T-helper 17 cell (primary cell): ENCODE measurements at regions not wholly inside any gene's neighbourhood (a gene's known extent, or its start where the extent isn't known, plus 50 kb on each side); places are given as distances from the start of the nearest gene placed in this dataset.
A peak's percentile ranks its signal among the peaks of the same experiment; 100 is the strongest.
"Not testable (repeated sequence)": the region's sequence is repeated elsewhere in the genome, so short reads cannot be mapped to it uniquely, and the experiment has no call there.

Experiments used
- ATAC-seq: fragments of 150-1000 bp; cut with Tn5 transposase; 2 replicates; pipeline ENCODE4 v1.10.0; 2021; ENCODE audit warnings: mild to moderate bottlenecking, moderate library complexity
- DNase-seq, 3 donors: peaks; one replicate each; pipeline versions ENCODE4 v3.0.0 to v3.0.0-alpha.2; 2020 to 2021
- H3K9me3 ChIP-seq: one replicate; pipeline ENCODE4 v1.7.0; 2013; ENCODE audit warnings: low read length, mild to moderate bottlenecking; ENCODE audit not compliant: control insufficient read depth, poor library complexity, severe bottlenecking
- H3K27ac Mint-ChIP-seq: one replicate; pipeline ENCODE4 v1.8.0; 2022; ENCODE audit warnings: mild to moderate bottlenecking, moderate library complexity, mixed read lengths
- H3K27me3 Mint-ChIP-seq: one replicate; pipeline ENCODE4 v1.8.0; 2022; ENCODE audit warnings: mixed read lengths
- H3K36me3 Mint-ChIP-seq: one replicate; pipeline ENCODE4 v1.8.0; 2022; ENCODE audit warnings: low read depth, mixed read lengths
- H3K4me1 Mint-ChIP-seq: one replicate; pipeline ENCODE4 v1.8.0; 2022; ENCODE audit warnings: mild to moderate bottlenecking, mixed read lengths
- H3K4me3 Mint-ChIP-seq: one replicate; pipeline ENCODE4 v1.8.0; 2022; ENCODE audit warnings: mild to moderate bottlenecking, moderate library complexity, mixed read lengths

DNA sequence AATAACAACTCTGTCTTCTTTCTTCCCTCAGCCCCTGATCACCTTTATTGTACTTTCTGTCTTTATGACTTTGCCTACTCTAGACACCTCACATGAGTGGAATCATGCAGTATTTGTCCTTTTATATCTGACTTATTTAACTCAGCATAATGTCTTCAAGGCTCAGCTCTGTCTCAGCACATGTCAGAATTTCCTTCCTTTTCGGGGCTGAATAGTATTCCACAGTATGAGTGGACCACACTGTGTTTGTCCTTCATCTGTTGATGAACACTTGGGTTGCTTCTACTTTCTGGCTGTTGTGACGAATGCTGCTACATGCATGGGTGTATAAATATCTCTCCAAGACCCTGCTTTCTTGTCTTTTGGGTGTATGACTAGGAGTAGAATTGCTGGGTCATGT lies 117.6 kb downstream of the KIF26A start:
- no peak overlapping the region for H3K4me3 Mint-ChIP-seq
- H3K9me3 ChIP-seq = no peaks in the 10 kb centered on the region
- H3K36me3 Mint-ChIP-seq = peaks cover 3% of the 10 kb centered on the region
- no peaks in the 10 kb centered on the region for H3K4me1 Mint-ChIP-seq
- ATAC-seq (no peak), DNase-seq (no peak)
- H3K27ac Mint-ChIP-seq = no peak overlapping the region
- H3K27me3 Mint-ChIP-seq = peaks cover 27% of the 10 kb centered on the region

DNA sequence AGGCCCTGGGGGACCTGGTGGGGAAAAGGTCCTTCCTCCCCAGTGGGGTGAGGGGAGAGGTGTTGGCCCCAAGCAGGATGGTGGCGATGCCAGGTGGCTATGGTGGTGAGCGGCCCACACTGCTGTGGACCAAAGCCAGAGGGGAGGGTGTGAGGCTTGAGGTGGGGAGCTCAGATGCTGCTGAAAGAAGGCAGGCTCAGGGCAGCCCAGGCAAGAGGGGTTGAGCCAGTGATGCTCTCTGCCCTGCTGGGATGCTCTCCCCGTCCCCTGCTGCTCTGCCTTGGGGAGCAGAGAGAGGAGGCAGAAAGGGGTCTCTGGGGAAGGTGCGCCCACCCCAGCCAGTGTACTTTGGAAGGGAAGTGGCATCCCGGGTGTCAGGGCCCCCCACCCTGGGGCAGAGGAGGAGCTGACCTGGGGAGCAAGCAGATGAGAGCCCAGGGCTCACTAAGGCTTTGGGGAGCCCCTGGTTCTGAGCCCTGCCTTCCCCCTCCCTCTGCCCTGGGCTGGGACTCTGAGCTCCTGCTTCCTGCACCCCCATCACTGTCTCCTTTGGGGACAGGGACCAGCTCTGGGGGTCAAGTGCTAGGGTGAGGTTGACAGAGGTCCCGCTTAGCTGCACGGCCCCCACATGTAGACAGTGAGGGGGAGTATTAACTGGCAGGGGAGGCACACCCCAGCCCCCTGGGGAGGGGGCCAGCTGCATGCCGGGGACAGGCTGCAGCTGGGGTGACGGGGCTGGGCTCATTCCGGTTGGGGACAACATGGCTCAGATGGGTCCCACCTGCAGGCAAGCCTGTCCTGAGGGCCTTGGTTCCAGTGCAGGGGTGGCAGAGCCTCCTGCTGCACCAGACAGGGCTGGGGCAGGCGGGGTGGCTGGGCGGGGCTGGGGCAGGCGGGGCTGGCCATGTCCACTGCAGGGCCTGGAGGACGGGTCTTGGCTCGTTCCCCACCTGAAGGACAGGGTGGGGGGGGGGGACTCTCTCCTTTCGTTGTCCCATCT lies 124.4 kb downstream of the KIF26A start:
- DNase-seq = no peak
- Mint-ChIP-seq H3K4me1 (no peaks in the 10 kb centered on the region), H3K4me3 (no peak overlapping the region), H3K27ac (no peak overlapping the region), H3K36me3 (peaks cover 3% of the 10 kb centered on the region), H3K27me3 (peaks cover 15% of the 10 kb centered on the region)
- ATAC-seq = no peak
- H3K9me3 ChIP-seq = no peaks in the 10 kb centered on the region

DNA sequence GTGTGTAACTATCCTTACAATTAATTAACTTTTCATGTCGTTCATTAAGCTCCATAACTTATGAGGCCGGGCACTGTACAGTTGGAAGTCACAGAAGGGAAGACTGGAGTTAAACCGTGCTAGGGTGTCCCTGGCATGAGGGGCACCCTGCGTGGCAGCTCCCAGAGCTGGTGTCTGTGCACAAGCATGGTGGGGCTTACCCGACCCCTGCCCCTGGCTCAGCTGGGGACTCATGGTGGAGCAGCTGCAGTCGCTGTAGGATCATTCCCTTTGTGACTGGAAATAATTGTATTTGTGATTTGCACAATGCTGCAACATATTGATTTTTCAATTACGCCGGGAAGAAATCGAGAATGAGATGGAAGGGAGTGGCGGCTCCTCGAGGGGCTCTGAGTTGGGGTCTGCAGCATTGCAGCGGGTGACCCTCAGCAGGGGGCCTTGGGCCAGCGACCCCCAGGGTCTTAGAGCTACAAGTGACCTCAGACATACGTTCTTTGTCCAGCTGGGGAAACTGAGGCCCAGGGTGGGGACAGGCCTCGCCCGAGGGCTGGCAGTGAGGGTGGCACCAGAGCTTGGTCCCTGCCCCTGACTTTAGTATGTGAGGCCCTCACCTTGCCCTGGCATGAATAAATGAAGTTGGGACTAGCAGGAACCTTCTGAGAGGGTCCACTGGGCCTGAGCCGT lies 125.4 kb downstream of the KIF26A start:
- H3K4me1 Mint-ChIP-seq = no peaks in the 10 kb centered on the region
- no peak overlapping the region for H3K4me3 Mint-ChIP-seq
- H3K27me3 Mint-ChIP-seq = peaks cover 10% of the 10 kb centered on the region
- DNase-seq (no peak), ATAC-seq (no peak)
- H3K9me3 ChIP-seq = no peaks in the 10 kb centered on the region
- no peak overlapping the region for H3K27ac Mint-ChIP-seq
- H3K36me3 Mint-ChIP-seq = peaks cover 3% of the 10 kb centered on the region

DNA sequence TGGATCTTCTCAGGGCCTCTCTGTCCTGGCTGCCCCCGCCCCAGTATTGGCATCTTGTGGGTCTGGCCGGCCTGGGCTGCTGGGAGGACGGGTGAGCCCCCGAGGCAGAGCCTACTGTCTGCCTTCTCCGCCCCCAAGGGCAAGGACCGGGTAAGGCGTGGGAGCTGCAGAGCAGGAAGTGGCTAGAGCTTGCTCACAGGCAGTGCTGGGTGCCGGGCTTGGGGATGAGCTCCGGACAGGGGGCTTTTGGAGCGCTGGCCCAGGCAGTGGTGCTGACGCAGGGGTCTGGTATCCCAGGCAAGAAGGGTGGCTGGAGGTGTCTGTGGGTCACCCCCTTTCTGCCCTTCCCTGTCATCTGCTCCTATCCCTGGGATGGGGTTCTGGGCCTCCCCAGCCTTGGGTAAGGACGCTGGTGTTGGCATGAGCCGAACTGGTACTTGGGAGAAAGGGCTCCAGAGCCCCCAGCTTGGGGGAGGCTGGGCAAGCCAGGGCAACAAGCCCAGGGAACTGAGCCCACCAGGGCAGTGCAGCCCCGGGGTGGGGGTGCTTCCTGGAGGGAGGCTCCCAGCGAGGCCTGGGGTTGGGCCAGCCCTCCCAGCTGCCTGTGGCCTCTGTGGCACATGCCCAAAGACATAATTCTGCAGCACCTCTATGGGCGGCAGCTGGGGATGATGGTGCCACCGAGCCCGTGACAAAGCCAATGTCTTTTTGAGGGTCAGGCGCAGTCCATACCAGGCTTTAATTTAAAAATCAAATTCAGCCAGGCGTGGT lies 126.3 kb downstream of the KIF26A start:
- ATAC-seq = no peak
- H3K4me1 Mint-ChIP-seq = no peaks in the 10 kb centered on the region
- H3K27ac Mint-ChIP-seq = no peak overlapping the region
- DNase-seq = no peak
- H3K27me3 Mint-ChIP-seq = peaks cover 9% of the 10 kb centered on the region
- H3K4me3 Mint-ChIP-seq = no peak overlapping the region
- peaks cover 3% of the 10 kb centered on the region for H3K36me3 Mint-ChIP-seq
- no peaks in the 10 kb centered on the region for H3K9me3 ChIP-seq

DNA sequence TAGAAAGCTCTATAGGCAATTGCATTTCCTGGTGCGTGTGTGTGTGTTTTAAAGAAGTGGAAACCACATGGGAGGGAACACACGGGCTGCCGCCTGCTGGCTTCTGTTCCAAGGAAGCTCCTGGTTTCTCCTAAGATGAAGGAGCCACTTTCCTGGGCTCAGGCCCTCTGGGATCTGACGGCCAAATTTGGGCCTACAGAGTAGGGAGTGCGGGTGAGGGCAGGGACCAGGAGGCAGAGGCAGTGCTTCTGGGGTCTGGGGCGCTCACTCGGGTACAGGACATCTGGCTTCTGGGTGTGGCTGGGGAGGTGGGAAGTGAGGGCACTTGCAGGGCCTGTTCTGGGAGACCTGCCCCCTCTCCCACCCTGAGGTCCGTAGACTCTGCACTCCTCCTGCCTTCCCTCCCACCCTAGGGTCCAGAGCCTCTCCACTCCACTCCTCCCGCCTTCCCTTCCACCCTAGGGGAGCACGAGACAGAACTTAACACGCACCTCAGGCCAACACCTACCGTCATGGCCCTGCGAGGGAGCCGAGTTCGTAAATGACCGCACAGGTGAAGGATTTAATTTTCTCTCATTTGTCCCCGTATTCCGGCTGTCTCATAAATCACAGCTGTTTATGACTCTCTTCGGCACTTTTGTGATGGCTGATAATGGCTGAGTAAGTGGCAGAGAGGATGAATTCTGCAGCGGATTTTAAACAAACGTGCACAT lies 127.7 kb downstream of the KIF26A start:
- Mint-ChIP-seq H3K27me3 (peaks cover 5% of the 10 kb centered on the region), H3K27ac (no peak overlapping the region), H3K4me3 (no peak overlapping the region), H3K36me3 (no peaks in the 10 kb centered on the region), H3K4me1 (no peaks in the 10 kb centered on the region)
- H3K9me3 ChIP-seq = no peaks in the 10 kb centered on the region
- no peak for ATAC-seq
- DNase-seq = no peak

DNA sequence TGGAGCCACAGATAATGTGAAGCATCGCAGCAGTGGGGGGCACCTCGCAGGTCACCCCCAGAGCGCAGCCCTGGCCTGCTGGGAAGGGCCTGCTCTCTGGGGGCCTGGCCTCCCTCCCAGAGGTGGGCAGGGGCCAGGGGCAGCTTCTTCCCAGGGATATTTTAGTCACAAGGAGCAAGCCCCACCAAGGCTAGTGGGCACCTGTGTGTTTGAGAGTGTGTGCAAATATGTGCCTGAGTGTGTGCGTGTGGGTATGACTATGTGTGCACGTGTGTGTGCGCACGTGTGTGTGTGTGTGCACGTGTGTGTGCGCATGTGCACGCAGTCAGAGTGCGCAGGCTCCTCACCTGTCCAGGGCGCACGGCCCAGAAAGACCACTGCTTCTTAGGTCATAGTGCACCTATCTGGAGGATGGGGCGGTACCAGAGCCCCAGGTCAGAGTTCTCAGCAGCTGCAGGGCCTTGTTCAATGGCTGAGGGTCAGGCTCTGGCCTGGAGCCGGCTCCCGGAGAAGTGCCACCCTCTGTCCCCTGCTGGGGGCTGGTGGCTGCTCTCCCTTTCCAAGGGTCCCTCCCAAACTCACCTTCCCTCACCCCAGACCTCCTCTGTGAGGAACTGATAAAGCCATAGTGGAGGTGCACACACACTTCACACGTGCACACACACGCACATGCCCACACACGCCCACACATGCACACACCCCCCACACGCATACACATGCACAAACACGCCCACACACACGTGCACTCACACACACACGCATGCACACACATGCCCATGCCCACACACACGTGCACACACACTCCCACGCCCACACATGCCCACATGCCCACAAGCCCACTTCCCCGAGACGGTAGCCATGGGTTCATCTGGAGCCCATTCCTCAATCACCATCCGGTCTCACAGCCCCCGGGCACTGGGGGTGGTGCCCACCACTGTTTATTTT lies 128.5 kb downstream of the KIF26A start:
- no peaks in the 10 kb centered on the region for H3K36me3 Mint-ChIP-seq
- H3K9me3 ChIP-seq = no peaks in the 10 kb centered on the region
- H3K27ac Mint-ChIP-seq = no peak overlapping the region
- no peaks in the 10 kb centered on the region for H3K4me1 Mint-ChIP-seq
- DNase-seq (no peak), ATAC-seq (no peak)
- no peak overlapping the region for H3K4me3 Mint-ChIP-seq
- H3K27me3 Mint-ChIP-seq = peaks cover 5% of the 10 kb centered on the region

DNA sequence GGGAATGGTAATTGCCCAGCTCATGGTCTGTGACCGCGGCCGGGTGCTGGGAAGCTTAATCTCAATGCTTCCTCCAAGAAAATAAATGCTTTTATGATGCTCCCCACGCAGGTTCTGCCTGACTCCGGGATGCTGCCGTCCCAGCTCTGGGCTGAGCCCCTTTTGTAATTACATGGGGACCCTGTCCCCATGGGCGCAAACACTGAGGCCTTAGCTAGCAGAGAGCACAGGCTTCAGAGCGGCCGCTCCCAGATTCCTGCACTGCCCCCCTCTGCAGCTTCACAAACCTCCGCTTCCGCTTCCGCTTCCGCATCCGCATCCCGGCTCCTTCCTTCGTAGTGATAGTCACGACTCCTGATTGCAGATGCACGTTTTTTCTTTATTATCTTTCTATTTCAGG lies 129.5 kb downstream of the KIF26A start:
- DNase-seq (no peak), ATAC-seq (no peak)
- Mint-ChIP-seq H3K4me3 (peak overlapping the region; percentile 28), H3K27me3 (peaks cover 5% of the 10 kb centered on the region), H3K27ac (no peak overlapping the region), H3K4me1 (no peaks in the 10 kb centered on the region), H3K36me3 (no peaks in the 10 kb centered on the region)
- no peaks in the 10 kb centered on the region for H3K9me3 ChIP-seq

DNA sequence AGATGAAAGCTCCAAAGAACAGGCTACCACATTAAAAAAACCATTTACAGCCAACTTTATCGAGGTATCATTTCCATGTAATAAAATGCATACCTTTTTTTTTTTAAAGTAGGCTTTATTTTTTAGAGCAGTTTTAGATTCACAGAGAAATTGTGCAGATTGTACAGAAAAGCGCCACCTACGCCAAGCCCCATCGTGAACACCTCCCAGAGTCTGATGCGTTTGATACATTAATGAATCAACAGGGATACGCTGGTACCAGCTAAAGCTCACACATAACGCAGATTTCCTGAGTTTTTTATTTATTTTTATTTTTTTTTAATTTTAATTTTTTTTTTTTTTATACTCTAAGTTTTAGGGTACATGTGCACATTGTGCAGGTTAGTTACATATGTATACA lies 129.9 kb downstream of the KIF26A start:
- Mint-ChIP-seq H3K27me3 (peaks cover 5% of the 10 kb centered on the region), H3K27ac (no peak overlapping the region), H3K4me1 (no peaks in the 10 kb centered on the region), H3K36me3 (no peaks in the 10 kb centered on the region), H3K4me3 (peak overlapping the region; percentile 28)
- ATAC-seq (no peak), DNase-seq (no peak)
- H3K9me3 ChIP-seq = no peaks in the 10 kb centered on the region

DNA sequence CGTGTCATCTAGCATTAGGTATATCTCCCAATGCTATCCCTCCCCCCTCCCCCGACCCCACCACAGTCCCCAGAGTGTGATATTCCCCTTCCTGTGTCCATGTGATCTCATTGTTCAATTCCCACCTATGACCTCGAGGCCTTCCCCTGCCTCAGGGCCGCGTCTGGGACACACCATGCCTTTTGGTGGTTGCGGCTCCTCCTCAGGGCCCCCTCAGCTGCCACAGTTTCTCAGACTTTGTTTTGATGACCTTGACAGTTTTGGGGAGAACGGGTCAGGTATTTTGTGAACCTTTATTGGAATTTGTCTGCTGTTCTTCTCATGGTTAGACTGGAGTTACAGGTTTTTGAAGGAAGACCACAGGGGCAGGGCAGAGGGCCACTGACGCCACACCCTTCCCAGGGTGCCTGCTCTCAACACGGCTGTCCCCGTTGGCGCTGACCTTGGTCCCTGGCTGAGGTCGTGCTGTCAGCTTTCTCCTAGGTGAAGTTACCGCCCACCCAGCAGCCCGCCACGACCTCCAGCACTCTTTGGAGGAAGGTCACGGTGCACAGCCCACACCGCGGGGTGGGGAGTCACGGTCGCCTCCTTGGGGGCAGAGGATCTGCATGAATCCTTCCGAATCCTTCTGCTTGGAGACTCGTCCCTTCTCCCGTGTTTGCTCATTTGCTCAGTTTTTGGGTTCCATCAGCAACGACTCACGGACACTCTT lies 130.5 kb downstream of the KIF26A start:
- Mint-ChIP-seq H3K36me3 (no peaks in the 10 kb centered on the region), H3K4me3 (peak overlapping the region; percentile 19), H3K4me1 (no peaks in the 10 kb centered on the region), H3K27me3 (peaks cover under 1% of the 10 kb centered on the region), H3K27ac (no peak overlapping the region)
- H3K9me3 ChIP-seq = no peaks in the 10 kb centered on the region
- DNase-seq = peak in 1 of 3 donors; percentile 8
- no peak for ATAC-seq

DNA sequence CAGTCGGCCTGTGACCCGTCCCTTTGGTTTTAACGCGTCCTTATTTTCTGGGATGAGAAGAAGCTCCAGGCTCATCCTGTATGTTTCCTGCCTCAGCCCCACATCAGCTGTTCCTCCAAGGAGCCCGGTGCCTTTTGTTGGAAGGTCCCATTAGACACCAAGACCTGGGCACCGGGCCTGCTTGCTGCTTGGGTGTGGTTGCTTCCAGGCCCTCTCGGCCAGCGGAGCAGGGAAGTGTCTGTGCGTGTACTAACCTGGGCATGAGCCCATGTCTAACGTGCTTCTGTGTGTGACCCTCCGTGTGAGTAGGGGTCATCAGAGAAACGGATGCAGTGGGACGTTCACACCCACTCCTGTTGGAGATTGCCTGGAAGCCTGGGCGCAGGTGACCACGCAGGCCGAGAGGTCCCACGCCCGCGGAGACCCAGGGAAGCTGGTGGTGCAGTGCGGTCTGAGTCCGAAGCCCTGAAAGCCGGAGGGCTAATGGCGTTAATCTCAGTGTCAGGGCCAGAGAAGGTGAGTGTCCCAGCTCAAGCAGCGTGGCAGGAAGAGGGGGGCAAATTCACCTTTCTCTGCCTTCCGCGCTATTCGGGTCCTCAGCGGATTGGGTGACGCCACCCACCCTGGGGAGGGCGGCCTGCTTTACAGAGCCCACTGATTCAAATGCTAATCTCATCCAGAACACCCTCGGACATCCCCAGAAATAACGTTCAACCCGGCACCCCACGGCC lies 131.3 kb downstream of the KIF26A start:
- not testable (repeated sequence) for H3K27ac Mint-ChIP-seq, H3K27me3 Mint-ChIP-seq, ATAC-seq, H3K9me3 ChIP-seq, H3K4me1 Mint-ChIP-seq, H3K4me3 Mint-ChIP-seq, H3K36me3 Mint-ChIP-seq
- peak in 1 of 3 donors; percentile 1 for DNase-seq

DNA sequence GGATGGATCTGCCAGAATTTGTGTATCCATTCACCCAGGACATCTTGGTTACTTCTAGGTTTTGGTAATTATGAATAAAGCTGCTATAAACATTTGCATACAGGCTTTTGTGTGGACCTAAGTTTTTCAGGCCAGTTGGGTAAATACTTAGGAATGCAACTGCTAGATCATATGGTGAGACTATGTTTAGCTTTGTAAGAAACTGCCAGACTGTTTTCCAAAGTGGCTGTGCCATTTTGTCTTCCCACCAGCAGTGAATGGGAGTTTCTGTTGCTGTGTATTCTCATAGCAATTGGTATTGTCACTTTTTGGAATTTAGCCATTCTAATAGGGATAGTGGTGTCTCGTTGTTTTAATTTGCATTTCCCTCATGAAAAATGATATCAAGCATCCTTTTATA lies 133.0 kb downstream of the KIF26A start:
- no peak for DNase-seq
- no peak overlapping the region for H3K27ac Mint-ChIP-seq
- no peaks in the 10 kb centered on the region for H3K9me3 ChIP-seq
- no peaks in the 10 kb centered on the region for H3K27me3 Mint-ChIP-seq
- ATAC-seq = no peak
- H3K4me3 Mint-ChIP-seq = no peak overlapping the region
- H3K4me1 Mint-ChIP-seq = no peaks in the 10 kb centered on the region
- H3K36me3 Mint-ChIP-seq = no peaks in the 10 kb centered on the region
